ENCODE measurements at regions not wholly inside any gene's neighbourhood (a gene's known extent, or its start where the extent isn't known, plus 50 kb on each side); places are given as distances from the start of the nearest gene placed in this dataset.

- Histone ChIP-seq H3K4me3 (no peak overlapping the region), H3K9me3 (no peaks in the 10 kb centered on the region), H3K36me3 (no peaks in the 10 kb centered on the region), H3K27ac (no peak overlapping the region), H3K4me1 (no peaks in the 10 kb centered on the region), H3K27me3 (no peaks in the 10 kb centered on the region)
- 85 to 88% methylated on average over 2 of the region's 2 CpGs for WGBS, 2 donors
- DNase-seq: no peak
- intact Hi-C loops (cut with DNase I): no loop called here
- TF ChIP-seq CTCF (IDR thresholded peaks at IDR 0.05) (no peak), POLR2A (IDR thresholded peaks at IDR 0.05) (no peak)
Observed at GRCh38 chr5:15085671-15086070, 214.1 kb upstream of the ANKH start.

GRCh38 chr5:15082096-15082495 lies 210.5 kb upstream of the ANKH start:
- H3K27ac ChIP-seq: no peak overlapping the region
- DNase-seq: no peak
- intact Hi-C loops (cut with DNase I): no loop called here
- TF ChIP-seq CTCF (IDR thresholded peaks at IDR 0.05) (no peak), POLR2A (IDR thresholded peaks at IDR 0.05) (no peak)
- H3K4me3 ChIP-seq: no peak overlapping the region
- H3K27me3 ChIP-seq: no peaks in the 10 kb centered on the region
- no peaks in the 10 kb centered on the region for H3K36me3 ChIP-seq
- H3K4me1 ChIP-seq: peaks cover 0 to 17% (median 4%) of the 10 kb centered on the region in 3 donors
- H3K9me3 ChIP-seq: no peaks in the 10 kb centered on the region
- WGBS, 2 donors: 71 to 89% methylated on average over 4 of the region's 4 CpGs

- TF ChIP-seq CTCF (IDR thresholded peaks at IDR 0.05) (no peak), POLR2A (IDR thresholded peaks at IDR 0.05) (no peak)
- WGBS, 2 donors: 17 to 25% methylated on average over 1 of the region's 1 CpG
- intact Hi-C loops (cut with DNase I): no loop called here
Observed at GRCh38 chr5:15080219-15080618, 208.6 kb upstream of the ANKH start.

GRCh38 chr5:15079566-15079965 lies 208.0 kb upstream of the ANKH start:
- Histone ChIP-seq H3K4me3 (no peak overlapping the region), H3K4me1 (peaks cover 0 to 17% (median 6%) of the 10 kb centered on the region in 3 donors), H3K27me3 (no peaks in the 10 kb centered on the region), H3K36me3 (no peaks in the 10 kb centered on the region), H3K27ac (peak overlapping the region in 3 of 4 donors; percentile 47 to 62 (median 59)), H3K9me3 (no peaks in the 10 kb centered on the region)
- intact Hi-C loops (cut with DNase I): no loop called here
- no peak for DNase-seq
- no peak for TF ChIP-seq CTCF (IDR thresholded peaks at IDR 0.05)
- TF ChIP-seq POLR2A (IDR thresholded peaks at IDR 0.05): no peak
- 23 to 45% methylated on average over 3 of the region's 3 CpGs for WGBS, 2 donors

More at GRCh38 chr5:15080219-15080618, 208.6 kb upstream of the ANKH start:
- no peaks in the 10 kb centered on the region for H3K27me3 ChIP-seq
- H3K4me1 ChIP-seq: peaks cover 0 to 17% (median 6%) of the 10 kb centered on the region in 3 donors
- no peaks in the 10 kb centered on the region for H3K9me3 ChIP-seq
- H3K4me3 ChIP-seq: no peak overlapping the region
- no peak for DNase-seq
- no peaks in the 10 kb centered on the region for H3K36me3 ChIP-seq
- H3K27ac ChIP-seq: peak overlapping the region in 2 of 4 donors; percentile 47 to 62

- no peak for DNase-seq
- Histone ChIP-seq H3K4me1 (peaks cover 0 to 17% (median 6%) of the 10 kb centered on the region in 3 donors), H3K36me3 (no peaks in the 10 kb centered on the region), H3K9me3 (no peaks in the 10 kb centered on the region), H3K27ac (no peak overlapping the region), H3K4me3 (no peak overlapping the region), H3K27me3 (no peaks in the 10 kb centered on the region)
- TF ChIP-seq POLR2A (IDR thresholded peaks at IDR 0.05) (no peak), CTCF (IDR thresholded peaks at IDR 0.05) (no peak)
- intact Hi-C loops (cut with DNase I): no loop called here
Observed at GRCh38 chr5:15074651-15075050, 203.1 kb upstream of the ANKH start.

Measured in esophagus squamous epithelium (tissue), 5 donors.